ENCODE measurements at regions not wholly inside any gene's neighbourhood (a gene's known extent, or its start where the extent isn't known, plus 50 kb on each side); places are given as distances from the start of the nearest gene placed in this dataset.

- Histone ChIP-seq H3K4me1 (ENCODE audit: insufficient read depth, insufficient read length) (peaks cover 2% of the 10 kb centered on the region), H3K36me3 (ENCODE audit: insufficient read depth, insufficient read length, low read length) (no peaks in the 10 kb centered on the region), H3K9me3 (ENCODE audit: insufficient read depth, low read length) (no peaks in the 10 kb centered on the region), H3K9ac (ENCODE audit: insufficient read length, low read depth) (no peak overlapping the region), H3K27me3 (ENCODE audit: insufficient read depth, insufficient read length) (no peaks in the 10 kb centered on the region), H3K4me3 (ENCODE audit: insufficient read length, low read depth) (no peak overlapping the region)
- no peak for DNase-seq (ENCODE audit: low read depth, low spot score)
- TF ChIP-seq YY1 (IDR thresholded peaks at IDR 0.05; ENCODE audit: insufficient read depth, insufficient read length) (no peak), SUZ12 (IDR thresholded peaks at IDR 0.05; ENCODE audit: extremely low read depth, insufficient read depth, insufficient read length) (no peak), ZNF274 (IDR thresholded peaks at IDR 0.05; ENCODE audit: low read depth, low read length) (no peak)
Measured at GRCh38 chr1:94680039-94680377, 138.4 kb upstream of the F3 start.

GRCh38 chr1:94679332-94680038 is 137.9 kb upstream of the F3 start:
- no peak for DNase-seq (ENCODE audit: low read depth, low spot score)
- H3K27me3 ChIP-seq (ENCODE audit: insufficient read depth, insufficient read length), result no peaks in the 10 kb centered on the region
- no peaks in the 10 kb centered on the region for H3K36me3 ChIP-seq (ENCODE audit: insufficient read depth, insufficient read length, low read length)
- H3K4me1 ChIP-seq (ENCODE audit: insufficient read depth, insufficient read length), result peaks cover 2% of the 10 kb centered on the region
- TF ChIP-seq ZNF274 (IDR thresholded peaks at IDR 0.05; ENCODE audit: low read depth, low read length), result no peak
- TF ChIP-seq SUZ12 (IDR thresholded peaks at IDR 0.05; ENCODE audit: extremely low read depth, insufficient read depth, insufficient read length), result no peak
- no peak for TF ChIP-seq YY1 (IDR thresholded peaks at IDR 0.05; ENCODE audit: insufficient read depth, insufficient read length)
- no peak overlapping the region for H3K4me3 ChIP-seq (ENCODE audit: insufficient read length, low read depth)
- no peak overlapping the region for H3K9ac ChIP-seq (ENCODE audit: insufficient read length, low read depth)
- no peaks in the 10 kb centered on the region for H3K9me3 ChIP-seq (ENCODE audit: insufficient read depth, low read length)

DNA sequence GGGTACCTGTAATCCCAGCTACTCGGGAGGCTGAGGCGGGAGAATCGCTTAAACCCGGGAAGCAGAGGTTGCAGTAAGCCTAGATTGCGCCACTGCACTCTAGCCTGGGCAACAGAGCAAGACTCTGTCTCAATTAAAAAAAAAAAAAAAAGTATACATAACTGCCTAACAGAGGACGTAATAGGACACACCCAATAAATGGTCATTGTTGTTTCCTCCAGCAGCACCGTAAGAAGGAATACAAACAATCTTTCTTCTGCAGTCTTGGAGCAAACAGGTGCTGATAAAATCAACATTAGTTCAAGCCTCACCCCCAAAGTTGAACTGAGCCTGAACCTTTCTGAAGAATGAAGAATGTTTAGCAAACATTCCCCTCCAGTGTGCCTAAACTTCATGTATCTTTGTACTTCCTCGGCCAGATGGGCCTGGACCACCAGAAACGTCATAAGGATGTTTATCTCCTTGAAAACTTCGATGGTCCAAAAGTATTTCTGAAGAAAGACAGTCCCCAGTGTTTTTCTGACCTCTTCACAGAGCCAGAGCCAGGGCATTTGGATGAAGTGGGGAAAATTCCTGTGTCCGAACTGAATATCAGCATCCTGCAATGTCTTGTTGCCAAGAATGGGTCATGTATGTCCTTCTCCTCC is 136.8 kb upstream of the F3 start:
- Histone ChIP-seq H3K27me3 (ENCODE audit: insufficient read depth, insufficient read length) (no peaks in the 10 kb centered on the region), H3K36me3 (ENCODE audit: insufficient read depth, insufficient read length, low read length) (no peaks in the 10 kb centered on the region), H3K9ac (ENCODE audit: insufficient read length, low read depth) (no peak overlapping the region), H3K4me3 (ENCODE audit: insufficient read length, low read depth) (no peak overlapping the region), H3K9me3 (ENCODE audit: insufficient read depth, low read length) (no peaks in the 10 kb centered on the region), H3K4me1 (ENCODE audit: insufficient read depth, insufficient read length) (peaks cover 2% of the 10 kb centered on the region)
- TF ChIP-seq ZNF274 (IDR thresholded peaks at IDR 0.05; ENCODE audit: low read depth, low read length) (no peak), SUZ12 (IDR thresholded peaks at IDR 0.05; ENCODE audit: extremely low read depth, insufficient read depth, insufficient read length) (no peak), YY1 (IDR thresholded peaks at IDR 0.05; ENCODE audit: insufficient read depth, insufficient read length) (no peak)
- no peak for DNase-seq (ENCODE audit: low read depth, low spot score)

- no peaks in the 10 kb centered on the region for H3K9me3 ChIP-seq (ENCODE audit: insufficient read depth, low read length)
- H3K9ac ChIP-seq (ENCODE audit: insufficient read length, low read depth), result no peak overlapping the region
- no peaks in the 10 kb centered on the region for H3K27me3 ChIP-seq (ENCODE audit: insufficient read depth, insufficient read length)
- H3K4me3 ChIP-seq (ENCODE audit: insufficient read length, low read depth), result no peak overlapping the region
- TF ChIP-seq SUZ12 (IDR thresholded peaks at IDR 0.05; ENCODE audit: extremely low read depth, insufficient read depth, insufficient read length) (no peak), YY1 (IDR thresholded peaks at IDR 0.05; ENCODE audit: insufficient read depth, insufficient read length) (no peak), ZNF274 (IDR thresholded peaks at IDR 0.05; ENCODE audit: low read depth, low read length) (no peak)
- DNase-seq (ENCODE audit: low read depth, low spot score), result no peak
- peaks cover 2% of the 10 kb centered on the region for H3K4me1 ChIP-seq (ENCODE audit: insufficient read depth, insufficient read length)
- no peaks in the 10 kb centered on the region for H3K36me3 ChIP-seq (ENCODE audit: insufficient read depth, insufficient read length, low read length)
Measured at GRCh38 chr1:94677714-94678113, 136.2 kb upstream of the F3 start.

DNA sequence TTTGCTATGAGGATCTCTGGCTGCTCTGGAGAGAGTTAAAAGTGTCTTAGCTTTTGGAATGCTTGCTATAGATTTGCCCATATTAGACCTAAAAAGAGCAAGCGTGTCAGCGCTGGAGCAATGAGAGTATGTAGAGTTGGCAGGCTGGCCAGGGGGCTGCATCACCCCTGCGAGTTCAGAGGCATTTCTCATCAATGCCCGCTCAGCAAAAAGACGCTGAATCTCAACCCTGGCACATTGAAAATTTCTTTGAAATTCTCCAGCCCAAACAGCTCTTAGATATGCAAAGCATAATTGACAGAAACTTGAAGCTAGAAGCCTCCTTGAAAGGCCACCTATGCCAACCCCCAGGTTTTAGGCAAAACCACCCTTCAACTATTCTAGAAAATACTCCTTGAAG is 135.5 kb upstream of the F3 start:
- no peaks in the 10 kb centered on the region for H3K9me3 ChIP-seq (ENCODE audit: insufficient read depth, low read length)
- peaks cover 2% of the 10 kb centered on the region for H3K4me1 ChIP-seq (ENCODE audit: insufficient read depth, insufficient read length)
- H3K9ac ChIP-seq (ENCODE audit: insufficient read length, low read depth), result no peak overlapping the region
- TF ChIP-seq YY1 (IDR thresholded peaks at IDR 0.05; ENCODE audit: insufficient read depth, insufficient read length) (no peak), SUZ12 (IDR thresholded peaks at IDR 0.05; ENCODE audit: extremely low read depth, insufficient read depth, insufficient read length) (no peak), ZNF274 (IDR thresholded peaks at IDR 0.05; ENCODE audit: low read depth, low read length) (no peak)
- no peak for DNase-seq (ENCODE audit: low read depth, low spot score)
- no peaks in the 10 kb centered on the region for H3K36me3 ChIP-seq (ENCODE audit: insufficient read depth, insufficient read length, low read length)
- no peaks in the 10 kb centered on the region for H3K27me3 ChIP-seq (ENCODE audit: insufficient read depth, insufficient read length)
- no peak overlapping the region for H3K4me3 ChIP-seq (ENCODE audit: insufficient read length, low read depth)

DNA sequence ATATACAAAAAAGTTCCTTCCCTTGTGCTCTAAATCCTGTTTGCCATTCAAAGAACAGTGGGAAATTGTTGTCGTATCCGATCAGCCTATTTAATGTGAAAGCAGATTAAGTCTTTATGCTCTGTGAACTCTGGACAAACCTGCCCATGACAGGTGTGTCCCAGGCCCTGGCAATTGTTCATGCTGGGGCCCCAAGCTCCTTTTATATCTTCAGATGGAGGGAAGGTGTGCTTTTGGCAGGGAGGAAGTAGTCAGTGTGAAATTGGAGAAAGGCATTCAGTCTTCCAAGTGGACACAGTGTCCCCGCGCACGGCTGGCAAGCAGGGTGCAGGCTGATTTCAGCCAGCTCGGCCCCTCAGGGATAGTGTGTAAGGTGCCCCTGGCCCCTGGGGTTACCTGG is 135.1 kb upstream of the F3 start:
- H3K4me3 ChIP-seq (ENCODE audit: insufficient read length, low read depth), result no peak overlapping the region
- H3K27me3 ChIP-seq (ENCODE audit: insufficient read depth, insufficient read length), result no peaks in the 10 kb centered on the region
- peaks cover 2% of the 10 kb centered on the region for H3K4me1 ChIP-seq (ENCODE audit: insufficient read depth, insufficient read length)
- no peaks in the 10 kb centered on the region for H3K9me3 ChIP-seq (ENCODE audit: insufficient read depth, low read length)
- H3K36me3 ChIP-seq (ENCODE audit: insufficient read depth, insufficient read length, low read length), result no peaks in the 10 kb centered on the region
- TF ChIP-seq YY1 (IDR thresholded peaks at IDR 0.05; ENCODE audit: insufficient read depth, insufficient read length) (no peak), ZNF274 (IDR thresholded peaks at IDR 0.05; ENCODE audit: low read depth, low read length) (no peak), SUZ12 (IDR thresholded peaks at IDR 0.05; ENCODE audit: extremely low read depth, insufficient read depth, insufficient read length) (no peak)
- DNase-seq (ENCODE audit: low read depth, low spot score), result no peak
- no peak overlapping the region for H3K9ac ChIP-seq (ENCODE audit: insufficient read length, low read depth)

DNA sequence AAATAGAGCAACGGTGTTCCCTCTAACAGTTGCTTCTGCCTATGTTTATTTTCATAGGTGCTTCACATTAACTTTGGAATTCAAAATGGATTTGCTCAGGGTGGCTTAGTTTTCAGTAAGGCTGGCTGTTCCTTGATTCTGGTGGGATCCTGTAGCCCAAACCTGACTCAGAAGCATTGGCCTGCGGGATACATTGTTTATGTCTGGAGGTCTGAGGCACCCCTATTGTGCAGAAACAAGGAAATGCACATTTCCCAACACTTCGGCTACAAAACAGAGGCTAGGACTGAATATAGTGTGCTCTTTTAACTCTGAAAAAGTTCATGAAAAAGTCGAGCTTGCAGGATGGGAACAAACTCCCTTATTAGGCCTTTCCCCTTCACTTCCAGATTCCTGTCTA is 133.8 kb upstream of the F3 start:
- no peaks in the 10 kb centered on the region for H3K9me3 ChIP-seq (ENCODE audit: insufficient read depth, low read length)
- TF ChIP-seq YY1 (IDR thresholded peaks at IDR 0.05; ENCODE audit: insufficient read depth, insufficient read length) (no peak), SUZ12 (IDR thresholded peaks at IDR 0.05; ENCODE audit: extremely low read depth, insufficient read depth, insufficient read length) (no peak), ZNF274 (IDR thresholded peaks at IDR 0.05; ENCODE audit: low read depth, low read length) (no peak)
- H3K36me3 ChIP-seq (ENCODE audit: insufficient read depth, insufficient read length, low read length), result no peaks in the 10 kb centered on the region
- H3K4me1 ChIP-seq (ENCODE audit: insufficient read depth, insufficient read length), result peaks cover 2% of the 10 kb centered on the region
- DNase-seq (ENCODE audit: low read depth, low spot score), result no peak
- H3K4me3 ChIP-seq (ENCODE audit: insufficient read length, low read depth), result no peak overlapping the region
- H3K9ac ChIP-seq (ENCODE audit: insufficient read length, low read depth), result no peak overlapping the region
- no peaks in the 10 kb centered on the region for H3K27me3 ChIP-seq (ENCODE audit: insufficient read depth, insufficient read length)
